GM18909 (cell line): ENCODE measurements at regions not wholly inside any gene's neighbourhood (a gene's known extent, or its start where the extent isn't known, plus 50 kb on each side); places are given as distances from the start of the nearest gene placed in this dataset.

Source experiments
- ATAC-seq: cut with Tn5 transposase; IDR thresholded peaks from one replicate; pipeline ENCODE4 v1.9.1; 2021; ENCODE audit warnings: mild to moderate bottlenecking; ENCODE audit not compliant: unreplicated experiment, poor library complexity

DNA sequence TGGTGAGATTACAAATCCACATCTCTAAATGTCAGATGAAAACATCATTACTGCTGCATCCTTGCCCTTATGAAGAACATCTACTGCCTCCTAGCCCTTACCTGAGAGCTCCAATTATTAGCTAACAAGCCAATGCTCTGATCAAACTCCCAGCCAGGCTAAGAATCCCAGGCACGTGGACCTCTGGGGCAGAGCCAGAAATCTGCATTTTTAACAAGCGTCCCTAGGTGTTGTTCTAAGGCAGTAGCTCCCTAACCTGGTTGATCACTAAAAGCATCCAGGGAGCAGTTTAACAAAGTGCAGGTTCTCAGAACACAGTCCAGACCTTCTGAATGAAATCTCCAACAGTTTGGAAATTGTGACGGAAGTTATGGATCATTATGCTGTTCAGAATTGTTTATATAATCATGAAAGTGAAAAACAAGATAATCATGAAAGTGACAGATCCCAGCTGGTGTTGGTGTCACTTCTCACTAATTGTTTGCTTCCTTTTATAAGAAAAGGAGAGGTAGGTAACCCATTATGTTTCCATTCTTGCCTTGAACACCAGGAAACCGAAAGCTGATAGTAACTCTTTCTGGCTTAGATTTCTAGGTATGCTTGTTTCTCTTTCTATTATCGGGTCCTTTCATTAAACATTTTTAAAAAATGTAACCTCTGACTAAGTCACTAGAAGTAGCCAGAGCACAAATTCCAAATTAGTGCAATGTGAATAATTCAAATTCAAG, 216.5 kb upstream of the NR4A3 start:
- ATAC-seq = no peak

DNA sequence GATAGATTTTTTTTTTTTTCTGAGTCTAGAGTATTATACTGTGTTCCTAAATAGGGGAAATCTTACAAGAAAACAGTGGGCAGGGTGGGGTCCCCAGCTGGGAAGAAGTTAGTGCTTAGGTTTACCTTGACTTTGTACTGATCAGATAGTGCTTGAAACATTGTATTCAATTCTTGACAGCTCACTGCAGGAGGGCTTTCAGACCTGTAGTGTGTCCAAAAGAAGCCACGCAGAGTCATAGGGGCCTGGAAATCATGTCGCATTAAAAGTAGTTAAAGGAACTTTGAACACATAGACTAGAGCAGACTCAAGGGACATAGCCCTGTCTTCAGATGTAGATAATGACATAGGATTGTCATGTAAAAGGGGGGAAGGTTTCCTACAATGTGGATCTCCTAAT, 215.4 kb upstream of the NR4A3 start:
- ATAC-seq = no peak

- ATAC-seq = no peak
Observed at GRCh38 chr9:99606957-99607356, 214.7 kb upstream of the NR4A3 start.

- no peak for ATAC-seq
Observed at GRCh38 chr9:99607842-99608448, 213.7 kb upstream of the NR4A3 start.

DNA sequence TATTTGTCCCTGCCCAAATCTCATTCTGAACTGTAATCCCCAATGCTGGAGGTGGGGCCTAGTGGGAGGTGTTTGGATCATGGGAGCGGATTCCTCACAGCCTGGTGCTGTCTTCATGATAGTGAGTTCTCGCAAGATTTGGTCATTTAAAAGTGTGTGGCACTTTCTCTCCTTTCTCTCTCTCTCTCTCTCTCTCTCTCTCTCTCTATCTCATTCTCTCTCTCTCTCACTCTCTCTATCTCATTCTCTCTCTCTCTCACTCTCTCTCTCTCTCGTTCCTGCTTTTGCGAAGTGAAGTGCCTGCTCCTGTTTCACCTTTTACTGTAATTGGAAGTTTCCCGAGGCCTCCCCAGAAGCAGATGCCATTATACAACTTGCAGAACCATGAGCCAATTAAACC, 207.3 kb upstream of the NR4A3 start:
- ATAC-seq = no peak

DNA sequence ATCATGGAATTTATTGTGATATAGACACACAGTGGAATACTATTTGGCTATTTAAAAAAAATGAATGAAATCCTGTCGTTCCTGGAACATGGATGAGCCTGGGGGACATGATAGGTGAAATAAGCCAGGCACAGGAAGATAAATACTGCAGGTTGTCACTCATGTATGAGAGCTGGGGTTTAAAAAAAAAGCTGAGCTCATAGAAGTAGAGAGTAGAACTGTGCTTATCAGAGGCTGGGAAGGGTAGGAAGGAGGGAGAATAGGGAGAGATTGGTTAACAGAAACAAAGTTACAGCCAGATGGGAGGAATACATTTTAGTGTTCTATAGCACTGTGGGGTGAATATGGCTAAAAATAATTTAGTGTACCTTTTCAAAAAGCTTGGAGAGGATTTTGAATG, 200.6 kb upstream of the NR4A3 start:
- ATAC-seq = no peak

- ATAC-seq = no peak
Observed at GRCh38 chr9:99622679-99623078, 199.0 kb upstream of the NR4A3 start.

GRCh38 chr9:99623780-99624364, 197.8 kb upstream of the NR4A3 start:
- no peak for ATAC-seq

GRCh38 chr9:99624499-99625233, 197.0 kb upstream of the NR4A3 start:
- no peak for ATAC-seq

GRCh38 chr9:99626426-99626825, 195.3 kb upstream of the NR4A3 start:
- ATAC-seq = no peak

DNA sequence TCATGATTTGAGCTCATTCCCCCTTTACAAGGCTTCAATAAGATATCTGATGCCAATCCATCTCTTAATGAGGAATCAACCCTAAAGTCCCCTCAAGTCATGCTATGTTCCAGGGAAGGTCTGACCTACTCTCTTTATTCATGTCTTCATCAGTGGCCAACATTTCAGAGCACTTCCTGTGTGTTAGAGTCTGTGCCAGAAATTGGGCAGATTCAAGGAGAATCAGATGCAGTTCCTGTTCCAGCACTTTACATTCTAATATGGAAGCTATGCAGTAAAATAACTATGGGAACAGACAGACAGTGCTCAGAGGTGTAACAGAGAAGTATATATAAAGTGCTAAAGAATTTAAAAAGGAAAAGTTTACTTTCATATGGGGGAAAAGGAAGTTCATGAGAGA, 193.4 kb upstream of the NR4A3 start:
- ATAC-seq = no peak

GRCh38 chr9:99628849-99629620, 192.7 kb upstream of the NR4A3 start:
- ATAC-seq = no peak

- ATAC-seq = no peak
Observed at GRCh38 chr9:99632349-99633038, 189.2 kb upstream of the NR4A3 start.

GRCh38 chr9:99633265-99633664, 188.4 kb upstream of the NR4A3 start:
- no peak for ATAC-seq

DNA sequence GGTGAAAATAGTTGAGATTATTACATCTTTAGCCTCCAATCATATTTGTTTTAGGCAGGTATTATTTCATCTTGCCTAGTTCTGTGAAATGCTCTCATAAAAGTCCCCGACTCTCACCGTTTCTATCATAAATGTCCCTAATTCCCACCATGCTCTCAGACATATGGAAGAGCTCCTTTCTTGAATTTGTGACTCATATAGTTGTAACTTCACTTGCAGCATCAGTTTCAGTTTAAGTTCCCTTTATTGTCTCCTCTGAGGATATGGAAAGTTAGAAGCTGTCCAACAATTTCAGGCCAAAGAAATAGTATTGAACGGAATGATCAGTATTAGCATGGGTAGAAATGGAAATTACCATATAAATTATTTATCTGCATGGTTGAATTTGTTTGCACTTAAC, 187.5 kb upstream of the NR4A3 start:
- no peak for ATAC-seq

DNA sequence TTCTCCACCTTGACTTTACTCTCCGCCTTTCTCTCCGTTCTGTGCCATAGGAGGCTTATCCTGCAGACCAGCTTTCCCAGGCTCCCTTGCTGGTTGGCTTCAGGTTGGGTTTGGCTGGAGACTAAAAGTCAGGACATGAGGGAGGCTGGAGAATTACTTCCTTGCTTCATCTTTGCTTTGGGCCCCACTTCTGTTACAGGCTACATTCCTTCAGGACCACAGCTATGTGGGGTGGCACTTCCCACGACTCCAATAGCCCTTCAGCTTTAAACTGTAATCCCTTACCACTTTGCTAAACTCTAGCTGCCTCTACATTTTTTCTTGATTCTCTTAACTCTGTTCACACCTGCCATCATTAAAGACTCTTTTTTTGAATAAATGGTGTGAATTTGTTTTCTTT, 186.7 kb upstream of the NR4A3 start:
- ATAC-seq = no peak

DNA sequence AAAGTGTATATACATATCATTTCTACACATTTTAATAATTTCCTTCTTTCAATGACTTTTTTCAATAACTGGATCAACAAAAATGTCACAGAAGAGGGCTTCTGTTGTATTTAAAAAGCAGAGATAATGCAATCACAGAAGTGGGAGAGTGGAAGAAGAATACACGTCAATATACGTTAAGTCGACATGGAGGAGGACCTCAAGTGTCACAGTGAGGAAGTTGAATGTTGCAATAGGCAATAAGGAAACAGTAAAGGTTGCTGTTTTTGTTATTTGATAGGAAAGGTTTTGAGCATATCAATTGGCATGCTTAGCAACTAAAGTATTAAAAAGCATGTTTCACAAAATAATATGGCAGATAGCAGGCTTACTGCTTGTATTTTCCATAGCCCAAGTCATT, 184.0 kb upstream of the NR4A3 start:
- no peak for ATAC-seq

DNA sequence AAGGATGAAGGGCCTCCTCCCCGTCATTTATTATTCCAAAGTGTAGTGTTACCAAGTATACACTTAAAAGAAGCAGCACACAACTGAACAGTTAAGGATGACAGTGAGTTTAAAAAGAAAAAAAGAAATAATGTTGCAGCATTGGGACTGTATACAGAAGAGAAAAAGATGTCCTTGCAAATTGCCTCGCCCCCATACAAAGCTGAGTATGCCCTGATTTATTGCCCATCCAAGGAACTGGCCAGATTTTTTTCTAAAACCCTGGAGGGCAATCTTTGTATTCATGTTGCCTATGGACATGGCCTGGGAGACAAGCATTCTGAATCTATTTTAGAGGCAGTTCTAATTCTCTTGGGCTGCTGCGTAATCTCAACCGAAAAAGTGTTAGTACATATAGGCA, 182.7 kb upstream of the NR4A3 start:
- ATAC-seq = no peak

DNA sequence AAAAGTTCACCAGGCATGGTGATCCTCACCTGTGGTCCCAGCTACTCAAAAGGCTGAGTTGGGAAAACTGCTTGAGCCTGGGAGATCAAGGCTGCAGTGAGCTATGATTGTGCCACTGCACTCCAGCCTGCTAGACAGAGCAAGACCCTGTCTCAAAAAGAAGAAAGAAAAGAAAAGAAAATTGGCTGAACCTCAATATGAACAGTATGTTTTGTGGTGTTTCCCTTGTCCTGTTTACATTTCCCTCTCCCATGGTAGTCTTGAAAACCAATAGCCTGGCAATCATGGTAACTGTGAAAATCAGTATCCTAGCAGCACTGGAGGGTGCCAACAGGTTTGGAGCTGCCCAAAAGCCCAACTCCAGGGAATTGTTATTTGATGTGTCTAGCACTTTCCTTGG, 174.1 kb upstream of the NR4A3 start:
- no peak for ATAC-seq
